ENCODE measurements at regions not wholly inside any gene's neighbourhood (a gene's known extent, or its start where the extent isn't known, plus 50 kb on each side); places are given as distances from the start of the nearest gene placed in this dataset.

DNA sequence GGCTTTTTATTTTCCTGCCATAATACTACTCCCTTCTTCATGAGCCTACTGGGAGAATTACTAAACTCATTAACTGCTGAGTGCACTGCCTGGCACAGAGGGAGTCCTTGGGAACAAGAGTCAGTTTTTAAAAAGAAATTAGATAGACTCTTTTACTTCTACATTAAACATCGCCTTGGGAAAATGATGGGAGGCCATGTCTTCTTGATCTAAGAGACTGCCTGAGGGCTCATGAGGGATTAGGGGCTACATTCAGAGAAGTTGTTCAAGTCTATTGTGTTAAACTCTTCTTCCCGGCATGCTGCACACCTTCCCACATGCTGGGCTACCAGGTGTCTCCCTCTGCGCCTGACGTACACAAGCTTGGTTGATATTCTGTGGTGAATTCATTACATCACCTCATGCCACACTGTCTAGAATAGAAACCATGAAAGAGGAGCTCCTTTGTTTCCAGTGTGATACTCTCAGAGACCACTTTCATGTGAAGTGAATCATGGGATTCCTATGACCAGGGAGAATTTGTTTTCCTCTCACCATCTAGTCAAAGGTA, 1422.3 kb downstream of the AACS start:
- intact Hi-C loops (cut with DNase I; ENCODE audit: low total_unique reads) (no loop called here), in situ Hi-C loops (cut with MboI; ENCODE audit: low sequenced_read_pairs in 4 of 4) (no loop called here)
- TF ChIP-seq, protein P1, sequence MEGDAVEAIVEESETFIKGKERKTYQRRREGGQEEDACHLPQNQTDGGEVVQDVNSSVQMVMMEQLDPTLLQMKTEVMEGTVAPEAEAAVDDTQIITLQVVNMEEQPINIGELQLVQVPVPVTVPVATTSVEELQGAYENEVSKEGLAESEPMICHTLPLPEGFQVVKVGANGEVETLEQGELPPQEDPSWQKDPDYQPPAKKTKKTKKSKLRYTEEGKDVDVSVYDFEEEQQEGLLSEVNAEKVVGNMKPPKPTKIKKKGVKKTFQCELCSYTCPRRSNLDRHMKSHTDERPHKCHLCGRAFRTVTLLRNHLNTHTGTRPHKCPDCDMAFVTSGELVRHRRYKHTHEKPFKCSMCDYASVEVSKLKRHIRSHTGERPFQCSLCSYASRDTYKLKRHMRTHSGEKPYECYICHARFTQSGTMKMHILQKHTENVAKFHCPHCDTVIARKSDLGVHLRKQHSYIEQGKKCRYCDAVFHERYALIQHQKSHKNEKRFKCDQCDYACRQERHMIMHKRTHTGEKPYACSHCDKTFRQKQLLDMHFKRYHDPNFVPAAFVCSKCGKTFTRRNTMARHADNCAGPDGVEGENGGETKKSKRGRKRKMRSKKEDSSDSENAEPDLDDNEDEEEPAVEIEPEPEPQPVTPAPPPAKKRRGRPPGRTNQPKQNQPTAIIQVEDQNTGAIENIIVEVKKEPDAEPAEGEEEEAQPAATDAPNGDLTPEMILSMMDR (IDR thresholded peaks at IDR 0.05 in 4 of 5, conservative IDR thresholded peaks at IDR 0.05 in 1 of 5), result no peak
- no peak for TF ChIP-seq POLR2A (IDR thresholded peaks at IDR 0.05)
- ATAC-seq (no peak), DNase-seq (no peak)
- Histone ChIP-seq H3K4me3 (no peak overlapping the region), H3K4me1 (no peaks in the 10 kb centered on the region), H3K27me3 (no peaks in the 10 kb centered on the region), H3K36me3 (no peaks in the 10 kb centered on the region), H3K27ac (no peak overlapping the region), H3K9me3 (no peaks in the 10 kb centered on the region)

DNA sequence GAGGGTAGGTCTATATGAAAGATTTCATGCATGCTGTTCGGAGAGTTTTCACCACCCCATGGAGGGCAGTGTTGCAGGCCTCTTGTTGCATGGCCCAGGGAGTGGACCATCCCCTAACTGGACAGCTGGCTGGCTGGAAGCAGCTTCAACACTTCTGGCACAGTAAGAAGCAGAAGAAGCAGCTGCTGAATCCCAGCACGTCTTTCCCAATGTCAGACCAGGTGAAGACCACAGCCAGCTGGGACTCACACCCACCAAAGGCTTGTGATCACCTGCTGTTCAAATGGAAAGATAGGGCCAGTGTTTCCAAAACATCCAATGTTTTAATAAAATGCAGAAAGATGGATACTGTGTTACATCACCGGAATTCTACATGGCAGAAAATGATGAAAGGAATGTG, 1423.6 kb downstream of the AACS start:
- no peaks in the 10 kb centered on the region for H3K9me3 ChIP-seq
- no peak for DNase-seq
- no peak for ATAC-seq
- TF ChIP-seq POLR2A (IDR thresholded peaks at IDR 0.05), result no peak
- TF ChIP-seq, protein P1 (IDR thresholded peaks at IDR 0.05 in 4 of 5, conservative IDR thresholded peaks at IDR 0.05 in 1 of 5), result no peak
- H3K4me1 ChIP-seq, result no peaks in the 10 kb centered on the region
- H3K36me3 ChIP-seq, result no peaks in the 10 kb centered on the region
- H3K27ac ChIP-seq, result no peak overlapping the region
- H3K4me3 ChIP-seq, result no peak overlapping the region
- no peaks in the 10 kb centered on the region for H3K27me3 ChIP-seq
- in situ Hi-C loops (cut with MboI; ENCODE audit: low sequenced_read_pairs in 4 of 4) (no loop called here), intact Hi-C loops (cut with DNase I; ENCODE audit: low total_unique reads) (no loop called here)

DNA sequence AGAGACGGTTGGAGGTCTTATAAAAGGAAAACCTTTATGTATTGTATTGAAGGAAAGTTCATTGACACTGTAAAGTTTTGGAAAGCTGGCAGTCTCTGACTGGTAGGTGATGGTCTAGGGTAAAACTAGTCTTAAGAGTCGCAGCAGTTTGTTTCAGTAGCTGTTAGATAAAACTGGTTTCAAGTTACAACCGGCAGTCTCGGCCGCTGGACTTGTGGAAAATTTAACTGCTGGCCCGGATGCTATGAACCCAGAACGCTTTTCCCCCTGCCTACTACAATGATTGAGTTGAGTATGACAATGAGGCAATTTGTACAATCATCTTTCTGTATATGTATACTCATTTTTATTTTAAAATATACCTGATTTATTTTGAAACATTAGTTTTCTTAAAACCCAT, 1426.9 kb downstream of the AACS start:
- Histone ChIP-seq H3K27ac (no peak overlapping the region), H3K36me3 (no peaks in the 10 kb centered on the region), H3K9me3 (no peaks in the 10 kb centered on the region), H3K4me1 (no peaks in the 10 kb centered on the region), H3K27me3 (no peaks in the 10 kb centered on the region), H3K4me3 (no peak overlapping the region)
- TF ChIP-seq POLR2A (IDR thresholded peaks at IDR 0.05), result no peak
- TF ChIP-seq, protein P1 (IDR thresholded peaks at IDR 0.05 in 4 of 5, conservative IDR thresholded peaks at IDR 0.05 in 1 of 5), result no peak
- intact Hi-C loops (cut with DNase I; ENCODE audit: low total_unique reads), result no loop called here
- DNase-seq, result no peak
- in situ Hi-C loops (cut with MboI; ENCODE audit: low sequenced_read_pairs in 4 of 4), result no loop called here
- ATAC-seq, result no peak

- Histone ChIP-seq H3K9me3 (no peaks in the 10 kb centered on the region), H3K27ac (no peak overlapping the region), H3K27me3 (no peaks in the 10 kb centered on the region), H3K36me3 (no peaks in the 10 kb centered on the region), H3K4me3 (no peak overlapping the region), H3K4me1 (no peaks in the 10 kb centered on the region)
- DNase-seq, result no peak
- in situ Hi-C loops (cut with MboI; ENCODE audit: low sequenced_read_pairs in 4 of 4) (no loop called here), intact Hi-C loops (cut with DNase I; ENCODE audit: low total_unique reads) (no loop called here)
- no peak for TF ChIP-seq POLR2A (IDR thresholded peaks at IDR 0.05)
- TF ChIP-seq, protein P1 (IDR thresholded peaks at IDR 0.05 in 4 of 5, conservative IDR thresholded peaks at IDR 0.05 in 1 of 5), result no peak
- ATAC-seq, result no peak
Observed at GRCh38 chr12:126493366-126494108, 1428.3 kb downstream of the AACS start.

All from gastrocnemius medialis (tissue), 4 donors.